ENCODE measurements at regions not wholly inside any gene's neighbourhood (a gene's known extent, or its start where the extent isn't known, plus 50 kb on each side); places are given as distances from the start of the nearest gene placed in this dataset.

DNA sequence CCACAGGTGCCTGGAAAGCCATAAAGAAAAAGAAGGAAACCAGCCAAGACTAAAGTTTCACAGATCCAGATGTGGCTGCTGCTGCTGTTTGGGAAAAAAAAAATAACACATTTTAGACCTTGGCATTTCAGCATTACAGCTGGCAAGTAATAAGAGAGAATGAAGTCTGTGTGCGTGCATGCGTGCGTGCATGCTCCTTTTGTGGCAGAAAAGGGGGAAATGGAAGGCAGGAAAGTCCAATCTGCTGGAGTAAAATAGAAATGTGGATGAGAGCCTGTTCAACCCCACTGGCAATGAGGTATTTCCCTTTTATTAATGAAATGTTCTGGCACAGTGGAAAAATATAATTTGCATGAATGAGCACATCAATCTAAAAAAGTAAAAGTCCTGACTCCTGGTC, 137.0 kb upstream of the SEMA3A start:
- no peak overlapping the region for H3K4me3 ChIP-seq (ENCODE audit: low read depth, low read length)
- H3K4me2 ChIP-seq (ENCODE audit: low read length) = no peak overlapping the region
- no peaks in the 10 kb centered on the region for H3K9me3 ChIP-seq (ENCODE audit: control insufficient read depth, low read length)
- no peaks in the 10 kb centered on the region for H3K79me2 ChIP-seq
- TF ChIP-seq, protein P1, sequence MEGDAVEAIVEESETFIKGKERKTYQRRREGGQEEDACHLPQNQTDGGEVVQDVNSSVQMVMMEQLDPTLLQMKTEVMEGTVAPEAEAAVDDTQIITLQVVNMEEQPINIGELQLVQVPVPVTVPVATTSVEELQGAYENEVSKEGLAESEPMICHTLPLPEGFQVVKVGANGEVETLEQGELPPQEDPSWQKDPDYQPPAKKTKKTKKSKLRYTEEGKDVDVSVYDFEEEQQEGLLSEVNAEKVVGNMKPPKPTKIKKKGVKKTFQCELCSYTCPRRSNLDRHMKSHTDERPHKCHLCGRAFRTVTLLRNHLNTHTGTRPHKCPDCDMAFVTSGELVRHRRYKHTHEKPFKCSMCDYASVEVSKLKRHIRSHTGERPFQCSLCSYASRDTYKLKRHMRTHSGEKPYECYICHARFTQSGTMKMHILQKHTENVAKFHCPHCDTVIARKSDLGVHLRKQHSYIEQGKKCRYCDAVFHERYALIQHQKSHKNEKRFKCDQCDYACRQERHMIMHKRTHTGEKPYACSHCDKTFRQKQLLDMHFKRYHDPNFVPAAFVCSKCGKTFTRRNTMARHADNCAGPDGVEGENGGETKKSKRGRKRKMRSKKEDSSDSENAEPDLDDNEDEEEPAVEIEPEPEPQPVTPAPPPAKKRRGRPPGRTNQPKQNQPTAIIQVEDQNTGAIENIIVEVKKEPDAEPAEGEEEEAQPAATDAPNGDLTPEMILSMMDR (IDR thresholded peaks at IDR 0.05) = no peak
- H3K4me1 ChIP-seq = no peaks in the 10 kb centered on the region
- H3K27ac ChIP-seq = no peak overlapping the region
- no peaks in the 10 kb centered on the region for H3K27me3 ChIP-seq (ENCODE audit: control insufficient read depth, insufficient read depth, low read length)
- H3K9ac ChIP-seq = no peak overlapping the region
- H3K36me3 ChIP-seq (ENCODE audit: control insufficient read depth, insufficient read depth, low read length) = no peaks in the 10 kb centered on the region
- H2AFZ ChIP-seq = no peak overlapping the region

- no peak overlapping the region for H3K27ac ChIP-seq
- H3K9me3 ChIP-seq (ENCODE audit: control insufficient read depth, low read length) = no peaks in the 10 kb centered on the region
- no peak overlapping the region for H2AFZ ChIP-seq
- no peak overlapping the region for H3K4me3 ChIP-seq (ENCODE audit: low read depth, low read length)
- H3K9ac ChIP-seq = no peak overlapping the region
- no peaks in the 10 kb centered on the region for H3K4me1 ChIP-seq
- TF ChIP-seq, protein P1 (IDR thresholded peaks at IDR 0.05) = no peak
- no peaks in the 10 kb centered on the region for H3K36me3 ChIP-seq (ENCODE audit: control insufficient read depth, insufficient read depth, low read length)
- no peaks in the 10 kb centered on the region for H3K79me2 ChIP-seq
- H3K4me2 ChIP-seq (ENCODE audit: low read length) = no peak overlapping the region
- H3K27me3 ChIP-seq (ENCODE audit: control insufficient read depth, insufficient read depth, low read length) = no peaks in the 10 kb centered on the region
Observed at GRCh38 chr7:84328571-84328970, 134.0 kb upstream of the SEMA3A start.

DNA sequence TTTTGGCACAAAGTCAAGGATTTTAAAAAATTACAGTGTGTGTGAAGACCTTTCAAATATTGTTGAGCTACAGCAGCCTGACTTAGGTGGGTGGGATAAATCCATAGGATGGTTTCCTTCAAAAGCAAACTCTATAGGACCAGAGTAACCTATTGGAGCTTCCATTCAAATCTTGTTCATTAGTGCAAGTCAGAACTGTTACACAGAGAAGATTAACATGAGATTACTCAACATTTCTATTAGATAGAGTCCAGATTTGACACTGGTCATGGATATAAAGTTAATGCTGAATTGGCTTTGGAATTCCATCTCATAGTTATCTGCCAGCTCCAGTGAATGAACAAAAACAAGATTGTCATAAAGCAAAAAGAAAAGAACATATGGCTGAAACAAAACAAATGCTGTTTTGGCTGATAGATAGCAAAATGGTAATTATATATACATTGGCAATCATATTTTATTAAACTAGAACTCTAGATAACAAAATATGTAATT, 129.6 kb upstream of the SEMA3A start:
- no peaks in the 10 kb centered on the region for H3K4me1 ChIP-seq
- no peaks in the 10 kb centered on the region for H3K79me2 ChIP-seq
- no peak overlapping the region for H3K27ac ChIP-seq
- no peak overlapping the region for H3K4me3 ChIP-seq (ENCODE audit: low read depth, low read length)
- TF ChIP-seq, protein P1 (IDR thresholded peaks at IDR 0.05) = no peak
- no peaks in the 10 kb centered on the region for H3K27me3 ChIP-seq (ENCODE audit: control insufficient read depth, insufficient read depth, low read length)
- no peak overlapping the region for H3K9ac ChIP-seq
- no peak overlapping the region for H2AFZ ChIP-seq
- H3K9me3 ChIP-seq (ENCODE audit: control insufficient read depth, low read length) = no peaks in the 10 kb centered on the region
- no peak overlapping the region for H3K4me2 ChIP-seq (ENCODE audit: low read length)
- H3K36me3 ChIP-seq (ENCODE audit: control insufficient read depth, insufficient read depth, low read length) = no peaks in the 10 kb centered on the region

GRCh38 chr7:84317536-84317935, 122.9 kb upstream of the SEMA3A start:
- no peak overlapping the region for H2AFZ ChIP-seq
- no peak overlapping the region for H3K4me2 ChIP-seq (ENCODE audit: low read length)
- H3K4me3 ChIP-seq (ENCODE audit: low read depth, low read length) = no peak overlapping the region
- H3K9ac ChIP-seq = no peak overlapping the region
- H3K9me3 ChIP-seq (ENCODE audit: control insufficient read depth, low read length) = no peaks in the 10 kb centered on the region
- H3K79me2 ChIP-seq = no peaks in the 10 kb centered on the region
- H3K36me3 ChIP-seq (ENCODE audit: control insufficient read depth, insufficient read depth, low read length) = no peaks in the 10 kb centered on the region
- TF ChIP-seq, protein P1 (IDR thresholded peaks at IDR 0.05) = no peak
- no peak overlapping the region for H3K27ac ChIP-seq
- H3K4me1 ChIP-seq = no peaks in the 10 kb centered on the region
- no peaks in the 10 kb centered on the region for H3K27me3 ChIP-seq (ENCODE audit: control insufficient read depth, insufficient read depth, low read length)

DNA sequence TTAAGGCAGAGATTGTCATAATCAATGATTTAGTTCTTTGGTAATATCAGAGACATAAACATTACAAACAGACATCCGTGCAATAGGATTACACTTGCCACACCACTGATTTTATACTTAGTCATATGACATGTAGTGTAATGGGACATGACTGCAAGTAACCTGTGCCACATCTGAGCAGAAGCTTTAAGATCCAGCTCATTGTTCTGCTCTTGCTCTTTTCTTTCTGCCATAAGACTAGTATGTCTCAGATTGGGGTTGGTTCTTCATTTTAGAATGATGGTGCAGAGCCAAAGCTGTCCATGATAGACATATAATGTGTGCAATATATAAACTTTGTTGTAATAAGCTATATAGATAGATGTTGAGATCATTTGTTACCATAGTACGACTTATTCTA, 119.7 kb upstream of the SEMA3A start:
- no peaks in the 10 kb centered on the region for H3K27me3 ChIP-seq (ENCODE audit: control insufficient read depth, insufficient read depth, low read length)
- H2AFZ ChIP-seq = no peak overlapping the region
- H3K9ac ChIP-seq = no peak overlapping the region
- TF ChIP-seq, protein P1 (IDR thresholded peaks at IDR 0.05) = no peak
- H3K9me3 ChIP-seq (ENCODE audit: control insufficient read depth, low read length) = no peaks in the 10 kb centered on the region
- H3K4me3 ChIP-seq (ENCODE audit: low read depth, low read length) = no peak overlapping the region
- no peaks in the 10 kb centered on the region for H3K4me1 ChIP-seq
- H3K27ac ChIP-seq = no peak overlapping the region
- H3K36me3 ChIP-seq (ENCODE audit: control insufficient read depth, insufficient read depth, low read length) = no peaks in the 10 kb centered on the region
- H3K4me2 ChIP-seq (ENCODE audit: low read length) = no peak overlapping the region
- H3K79me2 ChIP-seq = no peaks in the 10 kb centered on the region

All from parathyroid adenoma (tissue), 2 donors.